ENCODE measurements at regions not wholly inside any gene's neighbourhood (a gene's known extent, or its start where the extent isn't known, plus 50 kb on each side); places are given as distances from the start of the nearest gene placed in this dataset.
A peak's percentile ranks its signal among the peaks of the same experiment; 100 is the strongest.

- no peak overlapping the region for H3K23ac ChIP-seq (ENCODE audit: low read length)
- no peaks in the 10 kb centered on the region for H3K79me1 ChIP-seq (ENCODE audit: low read length)
- H4K5ac ChIP-seq (ENCODE audit: low read length), result peak overlapping the region; percentile 35
- peak; percentile 94 for DNase-seq
- no peak overlapping the region for H4K8ac ChIP-seq (ENCODE audit: low read depth, low read length)
- WGBS (ENCODE audit: extremely low coverage, insufficient coverage, low lambda C conversion rate), result no CpG with 5 or more reads among the region's 8 CpGs
- H3K27me3 ChIP-seq (ENCODE audit: insufficient read depth, low read length, poor library complexity), result no peaks in the 10 kb centered on the region
- no peaks in the 10 kb centered on the region for H3K79me2 ChIP-seq (ENCODE audit: control insufficient read depth, insufficient read depth, low read length)
- no peaks in the 10 kb centered on the region for H3K36me3 ChIP-seq (ENCODE audit: control insufficient read depth, insufficient read depth, low read length)
- H3K4me1 ChIP-seq (ENCODE audit: control insufficient read depth, low read depth, low read length), result peaks cover 3% of the 10 kb centered on the region
- H3K9ac ChIP-seq (ENCODE audit: low read length), result peak overlapping the region; percentile 40
- no peak overlapping the region for H3K4me3 ChIP-seq (ENCODE audit: low read length)
- H2AK5ac ChIP-seq (ENCODE audit: low read length), result no peak overlapping the region
- H2BK15ac ChIP-seq (replicated peaks; ENCODE audit: low read depth), result no peak overlapping the region
- H3K56ac ChIP-seq (ENCODE audit: low read length), result peak overlapping the region; percentile 58
- peak overlapping the region; percentile 37 for H3K27ac ChIP-seq (ENCODE audit: low read depth, low read length)
- peak overlapping the region; percentile 87 for H3K4ac ChIP-seq (ENCODE audit: low read depth, low read length)
- no peak overlapping the region for H3K4me2 ChIP-seq (ENCODE audit: low read length)
- peak overlapping the region; percentile 51 for H3K18ac ChIP-seq (ENCODE audit: low read length)
- H2BK5ac ChIP-seq (ENCODE audit: low read length), result peak overlapping the region; percentile 42
- H2BK120ac ChIP-seq (ENCODE audit: low read depth, low read length), result peak overlapping the region; percentile 95
These were observed 440.6 kb downstream of the MCTP2 start for GRCh38 chr15:94671858-94672532.

- no peak overlapping the region for H3K18ac ChIP-seq (ENCODE audit: low read length)
- no peak overlapping the region for H3K9ac ChIP-seq (ENCODE audit: low read length)
- H3K79me1 ChIP-seq (ENCODE audit: low read length), result no peaks in the 10 kb centered on the region
- H3K79me2 ChIP-seq (ENCODE audit: control insufficient read depth, insufficient read depth, low read length), result no peaks in the 10 kb centered on the region
- no peak overlapping the region for H3K4me2 ChIP-seq (ENCODE audit: low read length)
- DNase-seq, result no peak
- no CpG with 5 or more reads among the region's 9 CpGs for WGBS (ENCODE audit: extremely low coverage, insufficient coverage, low lambda C conversion rate)
- no peak overlapping the region for H3K23ac ChIP-seq (ENCODE audit: low read length)
- no peak overlapping the region for H3K4ac ChIP-seq (ENCODE audit: low read depth, low read length)
- H3K36me3 ChIP-seq (ENCODE audit: control insufficient read depth, insufficient read depth, low read length), result no peaks in the 10 kb centered on the region
- no peak overlapping the region for H2AK5ac ChIP-seq (ENCODE audit: low read length)
- no peak overlapping the region for H2BK15ac ChIP-seq (replicated peaks; ENCODE audit: low read depth)
- H3K27ac ChIP-seq (ENCODE audit: low read depth, low read length), result no peak overlapping the region
- peaks cover 3% of the 10 kb centered on the region for H3K4me1 ChIP-seq (ENCODE audit: control insufficient read depth, low read depth, low read length)
- no peak overlapping the region for H4K8ac ChIP-seq (ENCODE audit: low read depth, low read length)
- no peak overlapping the region for H3K56ac ChIP-seq (ENCODE audit: low read length)
- no peaks in the 10 kb centered on the region for H3K27me3 ChIP-seq (ENCODE audit: insufficient read depth, low read length, poor library complexity)
- no peak overlapping the region for H3K4me3 ChIP-seq (ENCODE audit: low read length)
- H2BK5ac ChIP-seq (ENCODE audit: low read length), result no peak overlapping the region
- no peak overlapping the region for H4K5ac ChIP-seq (ENCODE audit: low read length)
- H2BK120ac ChIP-seq (ENCODE audit: low read depth, low read length), result no peak overlapping the region
These were observed 442.4 kb downstream of the MCTP2 start for GRCh38 chr15:94673801-94674200.

- H3K79me1 ChIP-seq (ENCODE audit: low read length), result no peaks in the 10 kb centered on the region
- no peak overlapping the region for H3K23ac ChIP-seq (ENCODE audit: low read length)
- no peak overlapping the region for H3K18ac ChIP-seq (ENCODE audit: low read length)
- H2BK5ac ChIP-seq (ENCODE audit: low read length), result no peak overlapping the region
- DNase-seq, result no peak
- no CpG with 5 or more reads among the region's 10 CpGs for WGBS (ENCODE audit: extremely low coverage, insufficient coverage, low lambda C conversion rate)
- H2BK120ac ChIP-seq (ENCODE audit: low read depth, low read length), result no peak overlapping the region
- no peaks in the 10 kb centered on the region for H3K36me3 ChIP-seq (ENCODE audit: control insufficient read depth, insufficient read depth, low read length)
- H4K8ac ChIP-seq (ENCODE audit: low read depth, low read length), result no peak overlapping the region
- no peak overlapping the region for H3K56ac ChIP-seq (ENCODE audit: low read length)
- no peak overlapping the region for H3K9ac ChIP-seq (ENCODE audit: low read length)
- H2AK5ac ChIP-seq (ENCODE audit: low read length), result no peak overlapping the region
- H3K27me3 ChIP-seq (ENCODE audit: insufficient read depth, low read length, poor library complexity), result no peaks in the 10 kb centered on the region
- H3K4me3 ChIP-seq (ENCODE audit: low read length), result no peak overlapping the region
- H3K4ac ChIP-seq (ENCODE audit: low read depth, low read length), result no peak overlapping the region
- H2BK15ac ChIP-seq (replicated peaks; ENCODE audit: low read depth), result no peak overlapping the region
- no peak overlapping the region for H3K27ac ChIP-seq (ENCODE audit: low read depth, low read length)
- H4K5ac ChIP-seq (ENCODE audit: low read length), result no peak overlapping the region
- peaks cover 3% of the 10 kb centered on the region for H3K4me1 ChIP-seq (ENCODE audit: control insufficient read depth, low read depth, low read length)
- no peaks in the 10 kb centered on the region for H3K79me2 ChIP-seq (ENCODE audit: control insufficient read depth, insufficient read depth, low read length)
- H3K4me2 ChIP-seq (ENCODE audit: low read length), result no peak overlapping the region
These were observed 442.9 kb downstream of the MCTP2 start for GRCh38 chr15:94674296-94674695.

- Histone ChIP-seq H3K9ac (ENCODE audit: low read length) (no peak overlapping the region), H3K4me3 (ENCODE audit: low read length) (no peak overlapping the region), H4K8ac (ENCODE audit: low read depth, low read length) (no peak overlapping the region), H3K27ac (ENCODE audit: low read depth, low read length) (no peak overlapping the region), H3K4me2 (ENCODE audit: low read length) (no peak overlapping the region), H3K4me1 (ENCODE audit: control insufficient read depth, low read depth, low read length) (peaks cover 3% of the 10 kb centered on the region), H4K5ac (ENCODE audit: low read length) (no peak overlapping the region), H2BK120ac (ENCODE audit: low read depth, low read length) (no peak overlapping the region), H2BK15ac (replicated peaks; ENCODE audit: low read depth) (no peak overlapping the region), H3K79me2 (ENCODE audit: control insufficient read depth, insufficient read depth, low read length) (no peaks in the 10 kb centered on the region), H3K79me1 (ENCODE audit: low read length) (no peaks in the 10 kb centered on the region), H2AK5ac (ENCODE audit: low read length) (no peak overlapping the region), H3K18ac (ENCODE audit: low read length) (no peak overlapping the region), H3K36me3 (ENCODE audit: control insufficient read depth, insufficient read depth, low read length) (no peaks in the 10 kb centered on the region), H3K23ac (ENCODE audit: low read length) (no peak overlapping the region), H3K4ac (ENCODE audit: low read depth, low read length) (no peak overlapping the region), H2BK5ac (ENCODE audit: low read length) (no peak overlapping the region), H3K56ac (ENCODE audit: low read length) (no peak overlapping the region), H3K27me3 (ENCODE audit: insufficient read depth, low read length, poor library complexity) (no peaks in the 10 kb centered on the region)
- no peak for DNase-seq
- no CpG with 5 or more reads among the region's 9 CpGs for WGBS (ENCODE audit: extremely low coverage, insufficient coverage, low lambda C conversion rate)
These were observed 445.9 kb downstream of the MCTP2 start for GRCh38 chr15:94677202-94677790.

- H3K36me3 ChIP-seq (ENCODE audit: control insufficient read depth, insufficient read depth, low read length), result no peaks in the 10 kb centered on the region
- no peaks in the 10 kb centered on the region for H3K79me2 ChIP-seq (ENCODE audit: control insufficient read depth, insufficient read depth, low read length)
- H3K9ac ChIP-seq (ENCODE audit: low read length), result no peak overlapping the region
- no peak overlapping the region for H3K27ac ChIP-seq (ENCODE audit: low read depth, low read length)
- H3K27me3 ChIP-seq (ENCODE audit: insufficient read depth, low read length, poor library complexity), result no peaks in the 10 kb centered on the region
- H2BK15ac ChIP-seq (replicated peaks; ENCODE audit: low read depth), result no peak overlapping the region
- H2AK5ac ChIP-seq (ENCODE audit: low read length), result no peak overlapping the region
- no peaks in the 10 kb centered on the region for H3K4me1 ChIP-seq (ENCODE audit: control insufficient read depth, low read depth, low read length)
- H2BK120ac ChIP-seq (ENCODE audit: low read depth, low read length), result no peak overlapping the region
- H3K4ac ChIP-seq (ENCODE audit: low read depth, low read length), result peak overlapping the region; percentile 52
- H4K5ac ChIP-seq (ENCODE audit: low read length), result no peak overlapping the region
- no peak overlapping the region for H2BK5ac ChIP-seq (ENCODE audit: low read length)
- no peak overlapping the region for H3K4me2 ChIP-seq (ENCODE audit: low read length)
- H3K18ac ChIP-seq (ENCODE audit: low read length), result no peak overlapping the region
- no peaks in the 10 kb centered on the region for H3K79me1 ChIP-seq (ENCODE audit: low read length)
- WGBS (ENCODE audit: extremely low coverage, insufficient coverage, low lambda C conversion rate), result no CpG with 5 or more reads among the region's 3 CpGs
- no peak overlapping the region for H3K4me3 ChIP-seq (ENCODE audit: low read length)
- DNase-seq, result no peak
- H4K8ac ChIP-seq (ENCODE audit: low read depth, low read length), result no peak overlapping the region
- H3K23ac ChIP-seq (ENCODE audit: low read length), result no peak overlapping the region
- no peak overlapping the region for H3K56ac ChIP-seq (ENCODE audit: low read length)
These were observed 450.8 kb downstream of the MCTP2 start for GRCh38 chr15:94682171-94682570.

GRCh38 chr15:94683902-94684301, 452.5 kb downstream of the MCTP2 start:
- Histone ChIP-seq H3K36me3 (ENCODE audit: control insufficient read depth, insufficient read depth, low read length) (no peaks in the 10 kb centered on the region), H2BK5ac (ENCODE audit: low read length) (no peak overlapping the region), H3K56ac (ENCODE audit: low read length) (no peak overlapping the region), H3K4me2 (ENCODE audit: low read length) (no peak overlapping the region), H3K79me1 (ENCODE audit: low read length) (no peaks in the 10 kb centered on the region), H3K23ac (ENCODE audit: low read length) (no peak overlapping the region), H3K27ac (ENCODE audit: low read depth, low read length) (no peak overlapping the region), H4K8ac (ENCODE audit: low read depth, low read length) (no peak overlapping the region), H3K18ac (ENCODE audit: low read length) (no peak overlapping the region), H3K4me3 (ENCODE audit: low read length) (no peak overlapping the region), H4K5ac (ENCODE audit: low read length) (no peak overlapping the region), H3K79me2 (ENCODE audit: control insufficient read depth, insufficient read depth, low read length) (no peaks in the 10 kb centered on the region), H2BK120ac (ENCODE audit: low read depth, low read length) (no peak overlapping the region), H3K4ac (ENCODE audit: low read depth, low read length) (no peak overlapping the region), H2AK5ac (ENCODE audit: low read length) (no peak overlapping the region), H2BK15ac (replicated peaks; ENCODE audit: low read depth) (no peak overlapping the region), H3K9ac (ENCODE audit: low read length) (no peak overlapping the region), H3K27me3 (ENCODE audit: insufficient read depth, low read length, poor library complexity) (no peaks in the 10 kb centered on the region), H3K4me1 (ENCODE audit: control insufficient read depth, low read depth, low read length) (no peaks in the 10 kb centered on the region)
- WGBS (ENCODE audit: extremely low coverage, insufficient coverage, low lambda C conversion rate), result no CpG with 5 or more reads among the region's 3 CpGs
- DNase-seq, result no peak
